ENCODE measurements at regions not wholly inside any gene's neighbourhood (a gene's known extent, or its start where the extent isn't known, plus 50 kb on each side); places are given as distances from the start of the nearest gene placed in this dataset.

GRCh38 chr6:51203504-51203903 is 384.8 kb downstream of the TFAP2B start:
- TF ChIP-seq CTCF (IDR thresholded peaks at IDR 0.05): no peak
- TF ChIP-seq EZH2 (IDR thresholded peaks at IDR 0.05; ENCODE audit: borderline replicate concordance, insufficient read depth, low read depth, low read length, poor library complexity, severe bottlenecking): no peak

Measured in B cell (primary cell).